A549 (cell line): ENCODE measurements at regions not wholly inside any gene's neighbourhood (a gene's known extent, or its start where the extent isn't known, plus 50 kb on each side); places are given as distances from the start of the nearest gene placed in this dataset.

Experiments
- ATAC-seq, 2 experiments: fragments of 200-7000 bp in 1 of 2; fragments of >200 bp in 1 of 2; cut with Nextera tagmentation in 1 of 2; cut with Tn5 transposase in 1 of 2; 3 replicates each; pipeline versions ENCODE4 v1.8.0 to v1.9.1; 2018 to 2020; ENCODE audit warnings: mild to moderate bottlenecking in 1 of 2, moderate library complexity in 1 of 2
- CTCF ChIA-PET: fragments of 300-600 bp; sonication (Branson Sonifier 250); formaldehyde crosslinking; extraction: SDS; loops from one replicate; lab custom pipeline; 2021; ENCODE audit warnings: antibody characterized with exemption, inconsistent platforms; lab: Yijun Ruan, JAX
- POLR2A ChIA-PET: fragments of 350-600 bp; formaldehyde crosslinking; extraction: SDS; loops from one replicate; lab custom pipeline; 2021; ENCODE audit warnings: antibody characterized with exemption, inconsistent platforms; lab: Yijun Ruan, JAX
- DNase-seq, 2 experiments: peaks; one replicate each; pipeline versions ENCODE4 v3.0.0 to v3.0.0-alpha.2; 2011 to 2016; ENCODE audit warnings: low read depth in 1 of 2, low spot score in 1 of 2
- FAIRE-seq: peaks from 2 replicates; lab custom pipeline; 2011; peaks lifted over from hg19 to GRCh38; lab: Jason Lieb, UNC
- H3K27ac ChIP-seq, 2 experiments: fragments of >200 bp; sonication (Bioruptor Twin); formaldehyde crosslinking; 3 replicates each; pipeline ENCODE4 v1.5.1; 2016 to 2017
- H3K4me1 ChIP-seq: fragments of >200 bp; sonication (Bioruptor Twin); formaldehyde crosslinking; 3 replicates; pipeline ENCODE4 v1.6.1; 2016
- H3K4me2 ChIP-seq: fragments of >200 bp; sonication (Bioruptor Twin); formaldehyde crosslinking; 3 replicates; pipeline ENCODE4 v1.6.1; 2016
- H3K4me3 ChIP-seq: fragments of >200 bp; sonication (Bioruptor Twin); formaldehyde crosslinking; 3 replicates; pipeline ENCODE4 v1.5.1; 2016
- H3K9me3 ChIP-seq: fragments of >200 bp; sonication (Bioruptor Twin); formaldehyde crosslinking; 3 replicates; pipeline ENCODE4 v1.6.1; 2016
- CBX2 ChIP-seq: fragments of 200-600 bp; sonication (generic); IDR thresholded peaks from 2 replicates; pipeline ENCODE4 v1.6.1; 2016; ENCODE audit warnings: low read depth, mild to moderate bottlenecking, borderline replicate concordance
- CHD2 ChIP-seq: fragments of 150-350 bp; IDR thresholded peaks from 2 replicates; pipeline ENCODE4 v1.6.1; 2014; ENCODE audit warnings: low read length; ENCODE audit not compliant: partially characterized antibody
- CHD4 ChIP-seq: fragments of 200-600 bp; sonication (generic); IDR thresholded peaks from 2 replicates; pipeline ENCODE4 v1.6.1; 2016; ENCODE audit warnings: antibody characterized with exemption, mild to moderate bottlenecking, borderline replicate concordance
- EHMT2 ChIP-seq: fragments of 200-600 bp; sonication (generic); IDR thresholded peaks from 2 replicates; pipeline ENCODE4 v1.6.1; 2016; ENCODE audit warnings: antibody characterized with exemption, low read depth, mild to moderate bottlenecking, moderate library complexity
- ELK1 ChIP-seq: fragments of 150-350 bp; IDR thresholded peaks from 2 replicates; pipeline ENCODE4 v1.6.1; 2014; ENCODE audit warnings: low read depth, mild to moderate bottlenecking, low read length
- EP300 ChIP-seq, 2 experiments: fragments of >200 bp; sonication (Bioruptor Twin); formaldehyde crosslinking; IDR thresholded peaks; 2 replicates in 1 of 2; 3 replicates in 1 of 2; pipeline ENCODE4 v1.6.1; 2016 to 2017
- FOSB ChIP-seq: fragments of 250-450 bp; sonication (Bioruptor Pico); IDR thresholded peaks from 2 replicates; pipeline ENCODE4 v1.5.0; 2020; ENCODE audit warnings: mild to moderate bottlenecking, moderate library complexity
- GATA3 ChIP-seq: IDR thresholded peaks from 2 replicates; pipeline ENCODE4 v1.6.1; 2012; ENCODE audit warnings: borderline replicate concordance
- HEYL ChIP-seq: fragments of 250-450 bp; sonication (Bioruptor Pico); IDR thresholded peaks from 2 replicates; pipeline ENCODE4 v1.8.0; 2021; ENCODE audit warnings: mild to moderate bottlenecking, moderate library complexity
- HMGXB4 ChIP-seq: fragments of 250-450 bp; sonication (Bioruptor Pico); IDR thresholded peaks from 2 replicates; pipeline ENCODE4 v1.5.0; 2021; ENCODE audit warnings: mild to moderate bottlenecking, moderate library complexity, borderline replicate concordance
- HOXB5 ChIP-seq: fragments of 250-450 bp; sonication (Bioruptor Pico); IDR thresholded peaks from 2 replicates; pipeline ENCODE4 v1.5.0; 2020; ENCODE audit warnings: mild to moderate bottlenecking, moderate library complexity
- KDM1A ChIP-seq: fragments of 200-600 bp; sonication (generic); IDR thresholded peaks from 2 replicates; pipeline ENCODE4 v1.6.1; 2016; ENCODE audit warnings: low read depth, mild to moderate bottlenecking
- KDM5A ChIP-seq: fragments of 200-600 bp; sonication (generic); IDR thresholded peaks from 2 replicates; pipeline ENCODE4 v1.6.1; 2016; ENCODE audit warnings: antibody characterized with exemption, mild to moderate bottlenecking
- NFE2L2 ChIP-seq: fragments of 150-350 bp; conservative IDR thresholded peaks from 2 replicates; pipeline ENCODE4 v1.6.1; 2014; ENCODE audit warnings: low read length
- NR3C1 ChIP-seq: fragments of >200 bp; sonication (Bioruptor Twin); formaldehyde crosslinking; IDR thresholded peaks from 3 replicates; pipeline ENCODE4 v1.6.1; 2017
- PBX3 ChIP-seq: IDR thresholded peaks from 2 replicates; pipeline ENCODE4 v1.6.1; 2012
- RCOR1 ChIP-seq: fragments of 150-350 bp; IDR thresholded peaks from 2 replicates; pipeline ENCODE4 v1.6.1; 2014; ENCODE audit warnings: antibody characterized with exemption, low read length, low read depth
- RNF2 ChIP-seq: fragments of 200-600 bp; sonication (generic); IDR thresholded peaks from 2 replicates; pipeline ENCODE4 v1.6.1; 2016; ENCODE audit warnings: low read depth, mild to moderate bottlenecking, antibody characterized with exemption, moderate library complexity, borderline replicate concordance
- SMC3 ChIP-seq: fragments of >200 bp; sonication (Bioruptor Twin); formaldehyde crosslinking; IDR thresholded peaks from 3 replicates; pipeline ENCODE4 v1.6.1; 2018; ENCODE audit warnings: inconsistent platforms
- SREBF2 ChIP-seq: fragments of 450-650 bp; IDR thresholded peaks from 2 replicates; pipeline ENCODE4 v1.6.1; 2014; ENCODE audit warnings: mild to moderate bottlenecking, moderate library complexity
- ZSCAN20 ChIP-seq: fragments of 250-450 bp; sonication (Bioruptor Pico); IDR thresholded peaks from 2 replicates; pipeline ENCODE4 v1.8.0; 2022; ENCODE audit warnings: mild to moderate bottlenecking, moderate library complexity
- WGBS: methylation state at CpG from one replicate; pipeline ENCODE4 v1.1.6; 2017; ENCODE audit errors: missing lambda C conversion rate; 5-methylcytosine and 5-hydroxymethylcytosine counted together

- no peak for TF ChIP-seq ELK1
Measured at GRCh38 chr5:149438281-149438680, 59.2 kb upstream of the IL17B start (continued).

- peak overlapping the region in 1 of 2 experiments; percentile 83; a peak in 2 of 6 replicates for H3K27ac ChIP-seq
- FAIRE-seq (no peak), ATAC-seq (no peak), DNase-seq (no peak)
- peaks cover 23% of the 10 kb centered on the region for H3K4me1 ChIP-seq
- no peaks in the 10 kb centered on the region for H3K9me3 ChIP-seq
- H3K4me2 ChIP-seq = no peak overlapping the region
- no peak overlapping the region for H3K4me3 ChIP-seq
- CTCF ChIA-PET = interaction anchor here (1.0 to 52.1 kb wide), 4 partner anchors 16 to 128 kb away, joined by 3 to 1709 read pairs (median 72); partner anchors contain the start of genes IL17B and PCYOX1L
- TF ChIP-seq KDM1A (no peak), FOSB (CRISPR knock-in tag) (no peak)
- POLR2A ChIA-PET = interaction anchor here (0.6 kb wide), 1 partner anchor 25 kb away, joined by 5 read pairs; no protein-coding TSS in a partner anchor
- 81% methylated on average over 10 of the region's 10 CpGs for WGBS
Measured at GRCh38 chr5:149437391-149438040, 58.4 kb upstream of the IL17B start.

GRCh38 chr5:149435660-149436059 is 56.6 kb upstream of the IL17B start:
- Histone ChIP-seq H3K4me1 (peaks cover 23% of the 10 kb centered on the region), H3K4me3 (no peak overlapping the region), H3K4me2 (no peak overlapping the region), H3K27ac (0 out of 6 replicates have a peak overlapping the region, but pooled peaks of 1 of the 2 experiments have one; percentile 6), H3K9me3 (no peaks in the 10 kb centered on the region)
- POLR2A ChIA-PET = interaction anchor here (0.9 kb wide), 1 partner anchor 90 kb away, joined by 3 read pairs; the partner anchor contains the start of gene GRPEL2
- CTCF ChIA-PET = interaction anchor here (0.5 to 52.1 kb wide), 27 partner anchors 10 to 183 kb away, joined by 3 to 1709 read pairs (median 15); partner anchors contain the start of genes ARHGEF37, CSNK1A1, IL17B and PCYOX1L
- no peak for ATAC-seq
- TF ChIP-seq ZSCAN20 (CRISPR knock-in tag) (no peak), RCOR1 (no peak), CHD4 (no peak)
- FAIRE-seq = no peak
- no peak for DNase-seq

- CTCF ChIA-PET = interaction anchor here (0.6 to 52.1 kb wide), 38 partner anchors 7 to 186 kb away, joined by 3 to 1709 read pairs (median 7); partner anchors contain the start of genes AFAP1L1, ARHGEF37, CSNK1A1 and IL17B
- 91% methylated on average over 7 of the region's 7 CpGs for WGBS
- no peak for ATAC-seq
- TF ChIP-seq NR3C1 = no peak
- no peak for TF ChIP-seq PBX3
- no peak for TF ChIP-seq CHD2
- no peak for TF ChIP-seq KDM5A
- no peak for TF ChIP-seq HMGXB4 (CRISPR knock-in tag)
- TF ChIP-seq CBX2 = no peak
- no peak for TF ChIP-seq SMC3
- no peak for TF ChIP-seq HOXB5
- no peak for TF ChIP-seq EHMT2
- no peak for TF ChIP-seq RNF2
- TF ChIP-seq NFE2L2 = no peak
- TF ChIP-seq SREBF2 = no peak
- TF ChIP-seq EP300 (IDR thresholded peaks at IDR 0.05) = no peak
- TF ChIP-seq GATA3 = no peak
- no peak for TF ChIP-seq HEYL (CRISPR knock-in tag)
- TF ChIP-seq, all 56 proteins: peak for 0
- Histone ChIP-seq H3K27ac (no peak overlapping the region), H3K4me1 (peaks cover 19% of the 10 kb centered on the region), H3K9me3 (no peaks in the 10 kb centered on the region), H3K4me2 (no peak overlapping the region), H3K4me3 (no peak overlapping the region)
- POLR2A ChIA-PET = interaction anchor here (0.7 to 0.9 kb wide), 2 partner anchors 31 to 90 kb away, joined by 3 read pairs; partner anchors contain the start of gene GRPEL2
- DNase-seq (no peak), FAIRE-seq (no peak)
Measured at GRCh38 chr5:149435015-149435376, 55.9 kb upstream of the IL17B start.
